ENCODE measurements at regions not wholly inside any gene's neighbourhood (a gene's known extent, or its start where the extent isn't known, plus 50 kb on each side); places are given as distances from the start of the nearest gene placed in this dataset.

GRCh38 chr10:85039311-85039710 is 710.9 kb downstream of the CCSER2 start:
- H3K79me2 ChIP-seq (ENCODE audit: insufficient read depth, low read length) = no peaks in the 10 kb centered on the region
- no peak overlapping the region for H3K4me3 ChIP-seq (ENCODE audit: insufficient read depth, low read depth, low read length)
- H2AFZ ChIP-seq (ENCODE audit: low read depth, low read length) = no peak overlapping the region
- H3K9me3 Mint-ChIP-seq (ENCODE audit: unreplicated experiment) = peaks cover 4% of the 10 kb centered on the region
- H3K4me1 ChIP-seq (ENCODE audit: insufficient read depth, low read length) = no peaks in the 10 kb centered on the region
- H3K9me3 ChIP-seq (ENCODE audit: insufficient read depth, low read depth, low read length) = no peaks in the 10 kb centered on the region
- DNase-seq (ENCODE audit: low read depth) = no peak
- H3K4me1 Mint-ChIP-seq (ENCODE audit: low read depth, unreplicated experiment) = no peaks in the 10 kb centered on the region
- H3K27ac ChIP-seq (ENCODE audit: low read depth, low read length) = no peak overlapping the region
- no peaks in the 10 kb centered on the region for H3K36me3 Mint-ChIP-seq (ENCODE audit: low read depth, unreplicated experiment)
- no peak for FAIRE-seq
- no peaks in the 10 kb centered on the region for H3K36me3 ChIP-seq (ENCODE audit: insufficient read depth, low read length)
- H3K9ac ChIP-seq (ENCODE audit: low read length) = no peak overlapping the region
- no peaks in the 10 kb centered on the region for H3K27me3 ChIP-seq (ENCODE audit: insufficient read depth, low read length)
- H4K20me1 ChIP-seq (ENCODE audit: insufficient read depth, low read length) = no peaks in the 10 kb centered on the region
- no peak overlapping the region for H3K27ac Mint-ChIP-seq (ENCODE audit: unreplicated experiment)
- no peaks in the 10 kb centered on the region for H3K27me3 Mint-ChIP-seq (ENCODE audit: low read depth, unreplicated experiment)
- TF ChIP-seq EZH2 (IDR thresholded peaks at IDR 0.05; ENCODE audit: insufficient read depth, low read length) = no peak
- TF ChIP-seq CTCF (IDR thresholded peaks at IDR 0.05; ENCODE audit: insufficient read depth, low read depth, low read length) = no peak
- H3K4me2 ChIP-seq (ENCODE audit: low read length) = no peak overlapping the region
- no peak overlapping the region for H3K4me3 Mint-ChIP-seq (ENCODE audit: unreplicated experiment)

- Histone ChIP-seq H3K4me2 (ENCODE audit: low read length) (no peak overlapping the region), H3K27me3 (ENCODE audit: insufficient read depth, low read length) (no peaks in the 10 kb centered on the region), H2AFZ (ENCODE audit: low read depth, low read length) (no peak overlapping the region), H3K27ac (ENCODE audit: low read depth, low read length) (no peak overlapping the region), H3K4me1 (ENCODE audit: insufficient read depth, low read length) (no peaks in the 10 kb centered on the region), H3K36me3 (ENCODE audit: insufficient read depth, low read length) (no peaks in the 10 kb centered on the region), H3K9me3 (ENCODE audit: insufficient read depth, low read depth, low read length) (no peaks in the 10 kb centered on the region), H4K20me1 (ENCODE audit: insufficient read depth, low read length) (no peaks in the 10 kb centered on the region), H3K9ac (ENCODE audit: low read length) (no peak overlapping the region), H3K4me3 (ENCODE audit: insufficient read depth, low read depth, low read length) (no peak overlapping the region), H3K79me2 (ENCODE audit: insufficient read depth, low read length) (no peaks in the 10 kb centered on the region)
- Mint-ChIP-seq H3K4me1 (ENCODE audit: low read depth, unreplicated experiment) (no peaks in the 10 kb centered on the region), H3K27ac (ENCODE audit: unreplicated experiment) (no peak overlapping the region), H3K27me3 (ENCODE audit: low read depth, unreplicated experiment) (no peaks in the 10 kb centered on the region), H3K36me3 (ENCODE audit: low read depth, unreplicated experiment) (no peaks in the 10 kb centered on the region), H3K4me3 (ENCODE audit: unreplicated experiment) (no peak overlapping the region), H3K9me3 (ENCODE audit: unreplicated experiment) (peaks cover 7% of the 10 kb centered on the region)
- DNase-seq (ENCODE audit: low read depth) = no peak
- no peak for FAIRE-seq
- no peak for TF ChIP-seq EZH2 (IDR thresholded peaks at IDR 0.05; ENCODE audit: insufficient read depth, low read length)
- TF ChIP-seq CTCF (IDR thresholded peaks at IDR 0.05; ENCODE audit: insufficient read depth, low read depth, low read length) = no peak
Measured at GRCh38 chr10:85043207-85043606, 714.8 kb downstream of the CCSER2 start.

GRCh38 chr10:85045046-85045445 is 716.7 kb downstream of the CCSER2 start:
- Histone ChIP-seq H3K79me2 (ENCODE audit: insufficient read depth, low read length) (no peaks in the 10 kb centered on the region), H3K9me3 (ENCODE audit: insufficient read depth, low read depth, low read length) (no peaks in the 10 kb centered on the region), H3K4me3 (ENCODE audit: insufficient read depth, low read depth, low read length) (no peak overlapping the region), H2AFZ (ENCODE audit: low read depth, low read length) (no peak overlapping the region), H4K20me1 (ENCODE audit: insufficient read depth, low read length) (no peaks in the 10 kb centered on the region), H3K4me2 (ENCODE audit: low read length) (no peak overlapping the region), H3K9ac (ENCODE audit: low read length) (no peak overlapping the region), H3K36me3 (ENCODE audit: insufficient read depth, low read length) (no peaks in the 10 kb centered on the region), H3K4me1 (ENCODE audit: insufficient read depth, low read length) (no peaks in the 10 kb centered on the region), H3K27me3 (ENCODE audit: insufficient read depth, low read length) (no peaks in the 10 kb centered on the region), H3K27ac (ENCODE audit: low read depth, low read length) (no peak overlapping the region)
- Mint-ChIP-seq H3K27me3 (ENCODE audit: low read depth, unreplicated experiment) (no peaks in the 10 kb centered on the region), H3K4me3 (ENCODE audit: unreplicated experiment) (no peak overlapping the region), H3K36me3 (ENCODE audit: low read depth, unreplicated experiment) (no peaks in the 10 kb centered on the region), H3K4me1 (ENCODE audit: low read depth, unreplicated experiment) (no peaks in the 10 kb centered on the region), H3K27ac (ENCODE audit: unreplicated experiment) (no peak overlapping the region), H3K9me3 (ENCODE audit: unreplicated experiment) (peaks cover 3% of the 10 kb centered on the region)
- no peak for TF ChIP-seq CTCF (IDR thresholded peaks at IDR 0.05; ENCODE audit: insufficient read depth, low read depth, low read length)
- no peak for TF ChIP-seq EZH2 (IDR thresholded peaks at IDR 0.05; ENCODE audit: insufficient read depth, low read length)
- FAIRE-seq = no peak
- no peak for DNase-seq (ENCODE audit: low read depth)
